Jurkat, Clone E6-1 (cell line): ENCODE measurements at regions not wholly inside any gene's neighbourhood (a gene's known extent, or its start where the extent isn't known, plus 50 kb on each side); places are given as distances from the start of the nearest gene placed in this dataset.

Experiments used
- DNase-seq: peaks from one replicate; pipeline ENCODE4 v3.0.0-alpha.2; 2011; ENCODE audit warnings: low read depth, low spot score
- H3K4me3 ChIP-seq: 2 replicates; pipeline ENCODE4 v1.5.1; 2011; ENCODE audit warnings: mild to moderate bottlenecking, low read length, control low read depth, moderate library complexity

DNA sequence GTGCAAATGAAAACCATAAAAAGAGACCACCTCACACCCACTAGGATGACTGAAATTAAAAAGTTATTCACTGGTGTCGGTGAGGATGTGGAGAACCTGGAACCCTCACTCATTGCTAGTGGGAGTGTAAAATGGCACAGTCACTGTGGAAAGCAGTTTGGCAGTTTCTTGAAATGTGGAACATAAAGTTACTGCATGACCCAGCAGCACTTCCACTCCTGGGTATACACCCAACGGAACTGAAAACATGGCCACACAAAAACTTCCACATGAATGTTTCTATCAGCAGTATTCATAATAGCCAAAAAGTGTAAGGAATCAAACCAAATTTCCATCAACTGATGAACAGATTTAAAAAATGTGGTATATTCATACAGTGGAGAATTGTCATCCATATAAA is 65.1 kb upstream of the SLC66A3 start:
- no peak overlapping the region for H3K4me3 ChIP-seq
- no peak for DNase-seq

DNA sequence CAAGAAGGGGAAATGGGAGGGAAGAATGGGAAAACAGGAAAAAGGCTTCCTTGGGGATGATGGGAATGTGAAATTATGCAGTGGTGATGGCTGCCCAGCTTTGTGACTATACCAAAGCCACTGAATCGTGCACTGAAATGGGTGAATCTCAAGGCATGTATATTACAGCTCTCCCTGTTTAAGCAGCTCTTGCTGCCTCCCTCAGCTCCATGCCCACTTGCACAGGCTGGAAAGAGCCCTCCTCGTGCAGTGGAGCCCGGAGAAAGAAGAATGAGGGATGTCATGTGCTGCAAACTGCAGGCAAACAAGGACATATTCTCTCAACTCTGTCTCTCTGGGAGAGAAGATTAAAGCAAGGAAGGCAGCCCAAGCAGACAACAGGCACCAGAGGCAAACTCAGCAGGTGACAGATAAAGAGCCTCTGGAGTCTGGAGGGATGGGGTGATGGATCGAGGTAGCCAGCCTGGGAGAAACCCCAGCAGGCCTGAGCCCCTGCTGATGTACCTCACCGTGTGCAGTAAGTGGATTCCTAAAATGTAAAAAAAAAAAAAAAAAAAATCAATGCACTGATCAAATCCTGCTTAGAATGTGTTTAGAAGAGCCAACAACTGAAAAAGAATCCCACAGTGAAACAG is 62.4 kb upstream of the SLC66A3 start:
- no peak for DNase-seq
- no peak overlapping the region for H3K4me3 ChIP-seq

DNA sequence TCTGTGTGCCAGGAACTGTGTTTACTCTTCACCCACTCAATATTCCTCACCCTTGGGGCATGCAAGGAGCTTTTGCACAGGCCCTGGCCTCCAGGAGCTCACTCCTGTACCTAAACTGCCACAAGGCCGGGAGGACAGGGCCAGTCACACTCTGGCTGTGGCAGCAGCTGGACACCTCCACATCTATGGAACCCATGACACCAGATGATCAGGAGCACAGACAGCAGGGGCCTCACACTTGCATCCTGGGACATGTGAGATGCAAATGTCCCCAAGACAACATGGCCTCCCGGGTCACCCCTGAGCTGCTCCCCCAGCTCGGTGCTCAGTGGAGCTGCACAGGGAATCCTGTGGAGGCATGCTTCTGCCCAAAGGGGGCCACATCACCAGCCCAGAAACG is 61.8 kb upstream of the SLC66A3 start:
- no peak overlapping the region for H3K4me3 ChIP-seq
- DNase-seq: no peak

DNA sequence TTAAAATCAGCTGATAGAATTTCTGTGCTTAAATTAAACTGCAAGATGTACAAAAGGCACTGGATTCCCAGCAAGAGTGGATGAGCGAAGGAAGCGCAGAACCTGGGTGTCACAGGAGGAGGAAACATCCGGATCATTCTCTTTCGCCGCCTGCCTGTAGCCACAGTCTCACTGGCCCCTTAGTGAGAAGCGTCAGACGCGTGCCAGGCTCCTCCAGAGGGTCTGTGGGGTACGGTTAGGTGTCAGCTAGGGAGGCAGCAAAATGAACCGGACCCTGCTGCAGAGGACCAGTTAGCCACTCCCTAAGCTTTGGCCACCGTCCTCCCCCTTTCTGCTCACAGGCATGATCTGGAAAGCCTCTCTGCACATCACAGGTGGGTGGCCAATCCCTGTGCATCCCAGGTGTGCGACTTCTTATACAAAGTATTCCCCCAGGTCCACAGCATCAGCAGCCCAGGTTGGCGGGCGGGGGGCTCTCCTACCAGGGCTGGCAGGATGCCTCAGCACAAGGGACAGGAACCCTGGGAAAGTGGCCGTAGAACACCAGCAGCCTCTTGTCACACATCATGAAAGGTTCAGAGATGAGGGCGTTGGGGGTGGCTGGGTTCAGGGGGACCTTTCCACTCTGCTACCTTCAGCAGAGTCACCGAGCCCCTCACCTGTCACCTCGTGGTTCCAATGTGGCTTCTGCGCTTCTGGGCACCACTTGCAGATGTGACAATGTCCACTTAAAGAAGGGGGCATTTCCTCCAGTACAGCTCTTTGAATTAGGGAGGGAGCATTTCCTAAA is 61.1 kb upstream of the SLC66A3 start:
- H3K4me3 ChIP-seq: no peak overlapping the region
- DNase-seq: no peak

DNA sequence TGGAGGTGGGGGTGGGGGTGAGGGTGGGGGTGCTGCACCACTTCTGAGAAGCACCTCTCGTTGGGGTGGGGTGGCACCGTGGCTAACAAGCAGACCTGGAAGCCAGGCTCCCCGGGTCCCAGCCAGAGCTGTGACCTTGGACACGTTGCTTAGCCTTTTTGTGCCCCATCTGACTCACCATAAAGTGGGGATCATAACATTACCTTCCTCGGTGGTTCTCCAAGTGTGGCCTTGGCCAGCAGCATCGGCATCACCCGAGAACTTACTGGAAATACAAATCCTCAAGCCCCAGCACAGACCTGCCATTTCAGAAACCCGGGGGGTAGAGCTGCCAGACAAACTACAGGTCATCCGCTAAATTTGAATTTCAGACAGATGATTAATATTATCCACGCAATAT is 58.7 kb upstream of the SLC66A3 start:
- DNase-seq: no peak
- H3K4me3 ChIP-seq: no peak overlapping the region

DNA sequence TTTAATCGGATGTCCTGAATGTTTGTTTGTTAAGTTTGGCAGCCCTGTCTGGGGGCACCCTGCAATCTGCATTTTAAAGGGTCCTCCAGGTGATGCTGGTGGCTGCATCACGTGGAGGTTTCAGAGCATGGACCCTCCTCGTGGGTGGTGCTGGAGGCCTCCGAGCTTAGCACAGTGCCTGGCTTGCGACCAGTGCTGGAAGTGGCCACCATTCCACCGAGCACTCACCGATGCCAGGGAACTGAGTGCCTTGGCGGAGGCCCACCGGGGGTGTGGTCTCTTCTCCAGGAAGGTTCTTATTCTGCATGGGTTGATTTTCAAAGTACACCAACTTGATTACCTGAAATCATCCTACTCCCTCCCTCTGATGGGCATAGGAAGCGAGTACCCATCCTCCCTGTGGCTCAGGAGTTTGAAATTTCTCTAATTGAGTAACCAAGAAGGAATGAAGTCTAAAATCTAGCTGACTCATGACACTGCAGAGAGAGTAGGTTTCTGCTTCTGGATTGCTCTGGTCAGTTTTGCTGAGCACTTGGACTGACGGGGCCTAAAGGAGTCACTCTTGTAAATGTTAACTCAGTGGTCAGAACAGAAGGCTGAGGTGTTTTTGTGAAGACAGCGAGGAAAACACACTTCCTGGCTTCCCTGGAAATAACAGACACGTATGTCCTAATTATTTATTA is 58.1 kb upstream of the SLC66A3 start:
- H3K4me3 ChIP-seq: no peak overlapping the region
- DNase-seq: no peak

DNA sequence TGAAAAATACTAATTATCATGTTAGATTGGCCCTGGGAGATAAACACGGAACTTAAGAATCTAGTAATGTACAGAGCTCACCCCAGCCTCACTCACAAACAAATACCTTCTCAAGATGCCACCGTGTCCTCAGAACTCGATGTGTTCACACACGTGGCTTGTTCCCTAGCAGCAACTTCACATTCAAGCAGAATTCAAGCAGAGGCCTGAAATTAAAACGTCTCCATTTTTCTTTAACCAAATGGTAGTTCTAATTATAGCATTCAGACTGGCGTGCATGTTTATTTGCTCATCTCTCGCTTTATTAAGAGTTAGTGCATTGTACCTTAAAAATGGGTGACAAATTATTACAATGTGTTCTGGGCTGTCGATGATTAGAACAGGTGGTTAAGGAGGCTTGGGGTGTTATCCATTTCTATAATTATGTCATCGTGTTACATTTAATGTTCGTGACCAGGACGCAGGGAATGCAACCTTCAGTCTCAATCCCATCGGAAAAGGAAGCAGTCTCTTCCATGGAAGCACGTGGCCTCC is 57.3 kb upstream of the SLC66A3 start:
- no peak overlapping the region for H3K4me3 ChIP-seq
- no peak for DNase-seq

DNA sequence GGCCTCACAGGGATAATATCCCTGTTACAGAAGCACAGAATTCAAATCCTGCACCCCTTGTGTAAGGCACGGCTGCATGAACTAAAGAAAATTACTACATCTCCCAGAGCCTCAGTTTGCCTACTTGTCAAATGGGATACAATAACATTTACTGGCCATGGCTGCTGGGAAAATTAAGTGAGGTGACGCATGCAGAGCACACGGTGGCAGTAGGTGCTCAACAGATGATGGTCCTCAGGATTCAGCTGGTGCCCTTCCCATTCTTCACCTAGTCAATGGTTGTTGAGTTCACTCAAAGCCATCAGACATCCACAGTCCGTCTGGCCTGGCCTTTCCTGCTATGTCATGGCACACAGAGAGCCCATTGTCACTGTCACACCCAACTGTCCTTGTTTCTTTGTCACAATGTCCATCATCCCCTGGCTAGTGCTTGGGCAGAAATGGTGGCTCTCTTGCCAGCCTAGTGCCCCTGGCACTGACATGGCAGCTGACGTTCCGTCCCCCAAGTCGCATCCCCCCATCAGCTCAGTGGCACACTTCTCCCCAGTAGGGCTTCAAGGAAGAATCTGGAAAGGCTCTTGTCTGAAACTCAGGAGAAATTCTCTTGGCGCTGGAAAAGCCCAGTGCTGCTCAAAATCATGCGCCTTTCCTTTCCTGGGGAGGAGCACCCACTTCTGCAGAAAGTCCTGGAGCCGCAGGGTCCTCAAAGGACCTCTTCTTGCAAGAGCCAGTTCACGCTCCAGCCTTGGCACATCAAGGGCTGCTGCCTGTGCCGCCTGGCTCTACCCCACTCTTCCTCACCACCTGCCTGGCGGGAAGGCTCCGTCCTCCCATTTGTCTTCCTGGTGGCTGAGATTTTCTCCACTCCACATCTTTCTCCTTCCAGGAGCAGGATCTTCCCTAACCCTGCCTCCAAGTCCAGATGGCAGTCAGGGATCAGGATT is 55.9 kb upstream of the SLC66A3 start:
- DNase-seq: no peak
- no peak overlapping the region for H3K4me3 ChIP-seq

DNA sequence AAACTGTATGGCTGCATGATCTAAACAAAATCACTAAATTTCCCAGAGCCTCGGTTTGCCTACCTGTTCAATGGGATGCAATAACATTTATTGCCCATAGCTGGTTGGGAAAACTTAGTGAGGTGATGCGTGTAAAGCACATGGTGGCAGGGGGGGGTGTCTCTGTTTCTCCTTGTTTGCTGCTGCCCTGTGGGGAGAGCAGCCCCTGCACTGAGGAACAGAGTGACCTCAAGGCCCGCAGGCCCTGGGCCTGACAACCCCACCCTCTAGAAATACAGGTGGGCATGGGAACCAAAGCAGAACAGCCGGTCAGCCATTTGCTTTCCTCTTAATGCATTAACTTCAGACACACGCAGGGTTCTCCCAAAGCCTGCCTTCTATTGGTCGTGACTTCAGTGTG is 55.1 kb upstream of the SLC66A3 start:
- DNase-seq: no peak
- no peak overlapping the region for H3K4me3 ChIP-seq

DNA sequence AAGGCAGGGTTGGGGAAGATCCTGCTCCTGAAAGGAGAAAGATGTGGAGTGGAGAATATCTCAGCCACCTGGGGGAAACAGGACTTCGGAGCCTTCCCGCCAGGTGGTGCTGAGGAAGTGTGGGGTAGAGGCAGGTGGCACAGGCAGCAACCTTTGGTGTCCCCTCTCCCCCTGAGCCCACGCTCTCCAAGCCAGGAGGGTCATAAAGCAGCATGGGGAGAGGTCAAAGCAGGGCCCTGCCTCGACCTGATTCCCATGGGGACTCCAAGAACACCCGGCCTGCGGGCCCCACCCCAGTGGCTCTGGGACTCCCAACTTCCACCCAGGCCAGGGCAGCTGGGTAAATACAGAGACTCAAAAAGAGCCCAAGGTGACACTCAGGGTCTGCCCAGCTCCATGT is 54.3 kb upstream of the SLC66A3 start:
- no peak for DNase-seq
- no peak overlapping the region for H3K4me3 ChIP-seq

DNA sequence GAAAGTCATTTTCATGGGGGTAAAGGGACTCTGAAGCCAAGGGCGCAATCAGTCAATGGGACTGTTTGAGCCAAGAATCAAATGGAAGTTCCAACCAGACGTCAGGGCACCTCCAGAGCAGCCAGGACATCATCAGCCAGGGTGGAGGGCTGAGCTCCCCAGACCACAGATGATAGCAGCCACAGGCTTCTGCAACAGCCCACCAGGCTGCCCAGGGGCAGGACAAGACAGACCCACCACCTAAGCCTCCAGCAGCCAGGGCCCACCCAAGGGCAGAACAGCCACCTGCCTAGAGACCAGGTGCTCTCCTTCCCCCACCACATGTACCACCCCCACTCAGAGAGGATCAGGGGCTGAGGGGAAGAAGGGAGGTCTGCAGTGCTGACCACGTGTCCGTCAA is 53.8 kb upstream of the SLC66A3 start:
- no peak for DNase-seq
- no peak overlapping the region for H3K4me3 ChIP-seq

DNA sequence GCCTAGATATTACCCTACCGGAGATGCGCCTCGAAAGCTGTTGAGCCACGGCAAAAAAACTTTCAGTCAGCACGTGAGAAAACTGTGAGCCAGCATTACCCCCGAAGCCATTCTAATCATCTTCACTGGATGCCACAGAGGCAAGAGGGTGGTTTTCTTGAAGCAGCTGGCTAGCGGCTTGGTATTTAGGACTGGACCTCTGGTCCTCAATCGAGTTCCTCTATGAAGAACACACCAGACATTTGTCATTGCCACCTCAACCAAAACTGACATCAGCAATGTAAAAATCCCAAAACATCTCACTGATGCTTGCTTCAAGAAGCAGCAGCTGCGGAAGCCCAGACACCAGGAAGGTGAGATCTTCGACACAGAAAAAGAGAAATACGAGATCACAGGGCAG is 52.8 kb upstream of the SLC66A3 start:
- no peak overlapping the region for H3K4me3 ChIP-seq
- DNase-seq: no peak

DNA sequence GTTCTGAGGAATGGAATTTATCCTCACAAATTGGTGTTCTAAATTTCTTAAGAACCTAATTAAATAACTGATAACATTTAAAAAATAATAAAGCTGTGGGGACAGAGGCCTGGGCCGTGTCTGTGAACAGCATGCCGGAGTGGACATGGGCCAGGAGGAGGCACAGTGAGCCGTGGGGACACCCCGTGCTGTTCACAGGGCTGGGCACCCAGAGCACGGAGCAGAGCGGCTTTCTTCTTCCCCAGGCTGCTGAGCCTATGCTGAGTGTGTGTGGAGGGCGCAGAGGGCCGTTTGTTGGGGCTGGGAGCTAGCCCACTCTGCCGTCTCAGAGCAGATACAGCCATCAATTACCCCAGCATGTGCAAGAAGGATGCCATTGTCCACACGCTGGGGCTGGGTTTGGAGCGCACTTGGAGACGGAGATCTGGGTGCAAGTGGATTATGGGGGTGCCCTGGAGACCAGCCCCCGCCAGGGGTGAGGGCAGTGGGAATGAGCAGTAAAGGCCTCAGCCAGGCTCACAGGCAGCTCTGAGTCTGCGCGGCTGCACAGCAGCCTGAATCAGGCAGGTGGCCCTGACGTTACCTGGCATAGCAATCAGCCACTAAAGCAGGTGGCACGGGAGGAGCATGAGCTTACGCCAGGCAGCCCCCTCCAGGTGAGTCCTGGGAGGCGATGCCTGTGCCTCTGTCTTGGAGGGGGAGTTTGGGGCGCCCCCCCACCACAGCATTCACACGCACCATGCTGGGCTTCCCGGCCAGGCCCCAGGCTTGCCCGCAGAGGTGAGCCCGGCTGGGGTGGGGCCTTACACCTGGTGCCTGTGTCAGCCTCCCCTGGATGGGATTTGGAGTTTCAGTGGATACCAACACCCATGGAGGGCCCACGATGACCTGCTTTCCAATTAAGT is 52.1 kb upstream of the SLC66A3 start:
- DNase-seq: no peak
- no peak overlapping the region for H3K4me3 ChIP-seq

DNA sequence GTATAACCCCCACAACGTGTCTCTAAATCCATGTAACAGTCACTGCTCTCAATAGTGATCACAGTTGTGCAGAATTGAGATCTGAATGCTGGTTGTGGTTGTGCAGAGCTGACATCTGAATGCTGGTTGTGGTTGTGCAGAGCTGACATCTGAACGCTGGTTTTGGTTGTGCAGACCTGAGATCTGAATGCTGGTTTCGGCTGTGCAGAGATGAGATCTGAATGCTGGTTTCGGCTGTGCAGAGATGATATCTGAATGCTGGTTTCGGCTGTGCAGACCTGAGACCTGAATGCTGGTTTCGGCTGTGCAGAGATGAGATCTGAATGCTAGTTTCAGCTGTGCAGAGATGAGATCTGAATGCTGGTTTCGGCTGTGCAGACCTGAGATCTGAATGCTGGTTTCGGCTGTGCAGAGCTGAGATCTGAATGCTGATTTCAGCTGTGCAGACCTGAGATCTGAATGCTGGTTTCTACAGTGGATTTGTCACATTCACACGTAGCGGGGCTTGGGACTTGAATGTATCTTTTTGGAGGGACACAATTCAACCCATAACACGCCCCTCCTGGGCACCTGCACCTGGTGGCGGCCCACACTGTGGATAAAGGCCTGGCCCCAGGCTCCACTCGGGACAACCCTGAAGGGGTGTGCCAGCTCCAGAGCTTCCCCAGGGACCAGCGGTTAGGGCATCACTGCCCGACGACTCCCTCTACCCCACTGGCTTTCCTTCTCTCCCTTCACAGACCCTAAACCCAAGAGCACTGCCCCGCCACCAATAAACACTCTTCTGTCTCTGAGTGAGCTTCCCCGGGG is 51.1 kb upstream of the SLC66A3 start:
- no peak overlapping the region for H3K4me3 ChIP-seq
- peak; percentile 85 for DNase-seq

DNA sequence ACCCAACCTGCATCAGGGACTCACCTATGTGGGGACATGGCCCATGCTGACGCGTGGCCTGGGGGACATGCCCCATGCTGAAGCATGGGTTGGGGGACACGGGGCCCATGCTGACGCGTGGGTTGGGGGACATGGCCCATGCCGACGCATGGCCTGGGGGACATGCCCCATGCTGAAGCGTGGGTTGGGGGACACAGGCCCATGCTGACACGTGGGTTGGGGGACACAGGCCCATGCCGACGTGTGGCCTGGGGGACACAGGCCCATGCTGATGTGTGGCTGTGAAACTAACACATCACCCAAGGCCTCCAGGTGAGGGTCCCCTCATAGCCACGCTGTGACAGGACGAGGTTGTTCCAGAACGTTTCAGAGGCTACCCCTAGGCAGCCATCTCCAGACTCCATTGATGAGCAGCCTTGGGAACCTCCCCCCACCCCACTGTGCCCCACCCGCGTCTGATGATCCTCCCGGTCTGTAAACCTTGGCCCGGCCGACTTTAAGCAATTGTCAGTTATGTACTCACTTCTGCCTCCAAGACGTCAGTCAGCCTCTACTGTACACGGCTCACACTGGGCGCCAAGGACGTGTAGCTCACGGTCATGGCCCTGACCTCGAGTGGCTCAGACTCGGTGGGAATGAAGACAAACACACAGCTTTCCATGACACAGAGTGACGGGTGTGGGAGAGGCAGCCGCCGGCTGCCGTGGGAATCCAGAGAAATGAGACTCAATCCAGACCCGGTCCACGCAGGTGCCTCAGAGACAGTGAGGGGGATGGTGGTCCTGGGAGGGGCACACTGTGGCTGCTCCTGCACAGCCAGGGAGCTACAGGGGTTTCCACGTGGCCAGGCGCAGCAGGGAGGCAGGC is 50.2 kb upstream of the SLC66A3 start:
- DNase-seq: no peak
- no peak overlapping the region for H3K4me3 ChIP-seq
